Activated effector memory CD4-positive, alpha-beta T cell treated with anti-CD3 and anti-CD28 coated beads, Interleukin-2, amount 50 U/mL, for 16 hours (primary cell): ENCODE measurements at regions not wholly inside any gene's neighbourhood (a gene's known extent, or its start where the extent isn't known, plus 50 kb on each side); places are given as distances from the start of the nearest gene placed in this dataset.

Experiments
- DNase-seq: peaks from one replicate; pipeline ENCODE4 v3.0.0-alpha.2; 2020

GRCh38 chr6:112744827-112745226, 397.7 kb downstream of the RFPL4B start:
- DNase-seq = no peak

GRCh38 chr6:112745765-112746164, 398.6 kb downstream of the RFPL4B start:
- DNase-seq = no peak

- no peak for DNase-seq
Observed at GRCh38 chr6:112749673-112750072, 402.5 kb downstream of the RFPL4B start.

GRCh38 chr6:112752305-112752704, 405.2 kb downstream of the RFPL4B start:
- no peak for DNase-seq

GRCh38 chr6:112752791-112753190, 405.7 kb downstream of the RFPL4B start:
- no peak for DNase-seq

- DNase-seq = no peak
Observed at GRCh38 chr6:112760831-112761230, 413.7 kb downstream of the RFPL4B start.

- no peak for DNase-seq
Observed at GRCh38 chr6:112761740-112762139, 414.6 kb downstream of the RFPL4B start.

GRCh38 chr6:112764377-112764776, 417.2 kb downstream of the RFPL4B start:
- no peak for DNase-seq

GRCh38 chr6:112770308-112770707, 423.2 kb downstream of the RFPL4B start:
- DNase-seq = no peak

GRCh38 chr6:112773187-112773586, 426.1 kb downstream of the RFPL4B start:
- DNase-seq = no peak

- DNase-seq = no peak
Observed at GRCh38 chr6:112774319-112774718, 427.2 kb downstream of the RFPL4B start.

GRCh38 chr6:112780498-112781096, 433.5 kb downstream of the RFPL4B start:
- DNase-seq = no peak

GRCh38 chr6:112781241-112781640, 434.1 kb downstream of the RFPL4B start:
- DNase-seq = no peak

- DNase-seq = no peak
Observed at GRCh38 chr6:112785408-112785807, 438.3 kb downstream of the RFPL4B start.

- DNase-seq = no peak
Observed at GRCh38 chr6:112786801-112787200, 439.7 kb downstream of the RFPL4B start.

- DNase-seq = no peak
Observed at GRCh38 chr6:112787371-112787770, 440.2 kb downstream of the RFPL4B start.

- no peak for DNase-seq
Observed at GRCh38 chr6:112795316-112795715, 448.2 kb downstream of the RFPL4B start.

- DNase-seq = no peak
Observed at GRCh38 chr6:112796712-112797111, 449.6 kb downstream of the RFPL4B start.

GRCh38 chr6:112799889-112800288, 452.8 kb downstream of the RFPL4B start:
- DNase-seq = no peak

GRCh38 chr6:112800439-112800838, 453.3 kb downstream of the RFPL4B start:
- DNase-seq = no peak

GRCh38 chr6:112800916-112801315, 453.8 kb downstream of the RFPL4B start:
- no peak for DNase-seq

GRCh38 chr6:112801468-112802080, 454.4 kb downstream of the RFPL4B start:
- no peak for DNase-seq

GRCh38 chr6:112802144-112802543, 455.0 kb downstream of the RFPL4B start:
- DNase-seq = no peak

- DNase-seq = no peak
Observed at GRCh38 chr6:112804638-112805330, 457.7 kb downstream of the RFPL4B start.
